Esophagus muscularis mucosa (tissue), 3 donors: ENCODE measurements at regions not wholly inside any gene's neighbourhood (a gene's known extent, or its start where the extent isn't known, plus 50 kb on each side); places are given as distances from the start of the nearest gene placed in this dataset.

Source experiments
- CTCF ChIP-seq, 3 experiments: fragments of 200-600 bp in 2 of 3; fragments of 450-650 bp in 1 of 3; sonication (generic) in 2 of 3; IDR thresholded peaks; one replicate each; pipeline ENCODE4 v1.5.1; 2017 to 2019; ENCODE audit warnings: antibody characterized with exemption in 3 of 3, mild to moderate bottlenecking in 2 of 3, moderate library complexity in 1 of 3
- POLR2AphosphoS5 ChIP-seq, 2 donors: sonication (generic); formaldehyde crosslinking; IDR thresholded peaks; one replicate each; pipeline ENCODE4 v1.6.1; 2017; ENCODE audit warnings: antibody characterized with exemption in 2 of 2

GRCh38 chr18:2412996-2413751, 158.1 kb downstream of the METTL4 start:
- TF ChIP-seq POLR2AphosphoS5 (IDR thresholded peaks at IDR 0.05) (no peak), CTCF (IDR thresholded peaks at IDR 0.05) (no peak)
